ENCODE measurements at regions not wholly inside any gene's neighbourhood (a gene's known extent, or its start where the extent isn't known, plus 50 kb on each side); places are given as distances from the start of the nearest gene placed in this dataset.

DNA sequence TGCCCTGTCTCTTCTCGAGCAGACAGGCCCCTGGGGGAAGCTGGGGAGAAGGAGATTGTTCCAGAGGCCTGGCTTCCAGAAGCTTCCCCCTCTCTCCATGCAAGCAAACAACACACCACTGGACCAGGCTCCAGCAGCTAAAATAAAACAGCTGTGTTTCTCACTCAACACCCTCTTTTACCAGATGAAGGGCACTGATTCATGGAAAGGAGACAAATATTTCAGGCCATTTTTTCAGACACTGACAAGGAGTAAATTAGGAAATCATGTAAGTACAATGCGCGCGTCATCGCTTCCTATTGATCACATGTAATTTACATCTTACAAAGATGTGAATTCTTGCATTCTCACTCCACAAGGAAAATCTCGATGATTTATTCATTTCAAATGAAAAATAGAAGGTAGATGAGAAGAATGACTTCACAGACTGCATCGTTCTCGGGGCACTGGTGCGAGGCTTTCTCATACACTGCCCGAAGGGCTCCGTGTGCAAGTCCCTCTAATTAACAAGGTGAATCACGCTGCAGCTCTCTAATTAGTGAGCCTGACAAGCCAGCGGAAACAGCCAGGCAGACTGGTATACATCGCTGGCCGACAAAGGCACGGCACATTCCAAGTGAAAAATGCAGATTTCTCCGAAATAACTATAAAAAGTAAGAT lies 153.6 kb downstream of the KCTD15 start:
- DNase-seq: no peak
- H3K9me3 ChIP-seq (replicated peaks in 1 of 2; ENCODE audit: control insufficient read depth in 1 of 2, insufficient read depth in 1 of 2, low read length in 2 of 2): no peaks in the 10 kb centered on the region
- no peaks in the 10 kb centered on the region for H3K4me1 ChIP-seq (ENCODE audit: control insufficient read depth in 1 of 2, insufficient read depth in 2 of 2, low read length in 2 of 2)
- no peak overlapping the region for H3K4me3 Mint-ChIP-seq
- H4K20me1 ChIP-seq (ENCODE audit: insufficient read depth, low read length): no peaks in the 10 kb centered on the region
- H3K9me3 Mint-ChIP-seq: peaks cover 0 to 6% (median 1%) of the 10 kb centered on the region in 7 donors
- intact Hi-C loops (cut with micrococcal nuclease): no loop called here
- peaks cover 4 to 7% (median 5%) of the 10 kb centered on the region in 3 donors for H3K27me3 Mint-ChIP-seq (ENCODE audit: low read depth in 3 of 3)
- H3K4me2 ChIP-seq (replicated peaks; ENCODE audit: extremely low read depth, low read length, poor library complexity, severe bottlenecking): no peak overlapping the region
- peak overlapping the region in 1 of 7 donors; percentile 63 for H3K27ac Mint-ChIP-seq
- H3K9ac ChIP-seq (ENCODE audit: insufficient read depth, low read length, poor library complexity, severe bottlenecking): no peak overlapping the region
- no peaks in the 10 kb centered on the region for H3K36me3 Mint-ChIP-seq
- H3K36me3 ChIP-seq (replicated peaks in 1 of 2; ENCODE audit: control insufficient read depth in 1 of 2, insufficient read depth in 2 of 2, low read length in 2 of 2): no peaks in the 10 kb centered on the region
- no peaks in the 10 kb centered on the region for H3K79me2 ChIP-seq (ENCODE audit: insufficient read depth, low read length)
- no peaks in the 10 kb centered on the region for H3K27me3 ChIP-seq (ENCODE audit: control insufficient read depth in 2 of 2, insufficient read depth in 2 of 2, low read length in 2 of 2)
- WGBS (ENCODE audit: insufficient coverage): 92% methylated on average over 4 of the region's 17 CpGs
- H3K4me3 ChIP-seq (replicated peaks in 1 of 3; ENCODE audit: low read depth in 2 of 3, low read length in 3 of 3): no peak overlapping the region
- H3K27ac ChIP-seq (ENCODE audit: low read depth in 1 of 2, low read length in 2 of 2): no peak overlapping the region
- TF ChIP-seq, protein P1, sequence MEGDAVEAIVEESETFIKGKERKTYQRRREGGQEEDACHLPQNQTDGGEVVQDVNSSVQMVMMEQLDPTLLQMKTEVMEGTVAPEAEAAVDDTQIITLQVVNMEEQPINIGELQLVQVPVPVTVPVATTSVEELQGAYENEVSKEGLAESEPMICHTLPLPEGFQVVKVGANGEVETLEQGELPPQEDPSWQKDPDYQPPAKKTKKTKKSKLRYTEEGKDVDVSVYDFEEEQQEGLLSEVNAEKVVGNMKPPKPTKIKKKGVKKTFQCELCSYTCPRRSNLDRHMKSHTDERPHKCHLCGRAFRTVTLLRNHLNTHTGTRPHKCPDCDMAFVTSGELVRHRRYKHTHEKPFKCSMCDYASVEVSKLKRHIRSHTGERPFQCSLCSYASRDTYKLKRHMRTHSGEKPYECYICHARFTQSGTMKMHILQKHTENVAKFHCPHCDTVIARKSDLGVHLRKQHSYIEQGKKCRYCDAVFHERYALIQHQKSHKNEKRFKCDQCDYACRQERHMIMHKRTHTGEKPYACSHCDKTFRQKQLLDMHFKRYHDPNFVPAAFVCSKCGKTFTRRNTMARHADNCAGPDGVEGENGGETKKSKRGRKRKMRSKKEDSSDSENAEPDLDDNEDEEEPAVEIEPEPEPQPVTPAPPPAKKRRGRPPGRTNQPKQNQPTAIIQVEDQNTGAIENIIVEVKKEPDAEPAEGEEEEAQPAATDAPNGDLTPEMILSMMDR (IDR thresholded peaks at IDR 0.05): no peak
- no peak overlapping the region for H2AFZ ChIP-seq (ENCODE audit: insufficient read depth, low read depth, low read length, poor library complexity, severe bottlenecking)
- H3K4me1 Mint-ChIP-seq: no peaks in the 10 kb centered on the region

DNA sequence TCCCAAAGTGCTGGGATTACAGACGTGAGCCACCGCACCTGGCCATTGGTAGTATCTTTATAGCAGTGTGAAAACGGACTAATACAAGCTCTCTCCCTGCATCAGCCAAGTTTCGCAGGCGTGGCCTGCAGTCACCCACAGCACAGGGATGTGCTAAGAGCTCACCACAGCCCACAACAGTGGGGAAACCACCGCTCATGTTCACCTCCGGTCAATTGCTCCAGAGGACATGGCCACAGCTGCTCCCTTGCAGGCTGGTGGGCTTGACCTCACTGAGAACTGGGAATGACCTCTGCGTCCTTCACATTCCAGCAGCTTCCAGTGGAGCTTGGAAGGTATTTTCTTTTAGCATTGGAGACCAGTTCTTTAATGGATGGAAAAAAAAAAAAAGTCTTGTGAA lies 156.4 kb downstream of the KCTD15 start:
- no peak for DNase-seq
- TF ChIP-seq, protein P1 (IDR thresholded peaks at IDR 0.05): no peak
- H3K27me3 Mint-ChIP-seq (ENCODE audit: low read depth in 3 of 3): peaks cover 3 to 8% (median 4%) of the 10 kb centered on the region in 3 donors
- H3K27ac Mint-ChIP-seq: no peak overlapping the region
- Histone ChIP-seq H2AFZ (ENCODE audit: insufficient read depth, low read depth, low read length, poor library complexity, severe bottlenecking) (no peak overlapping the region), H3K79me2 (ENCODE audit: insufficient read depth, low read length) (no peaks in the 10 kb centered on the region), H3K36me3 (replicated peaks in 1 of 2; ENCODE audit: control insufficient read depth in 1 of 2, insufficient read depth in 2 of 2, low read length in 2 of 2) (no peaks in the 10 kb centered on the region), H3K4me3 (replicated peaks in 1 of 3; ENCODE audit: low read depth in 2 of 3, low read length in 3 of 3) (no peak overlapping the region), H3K9ac (ENCODE audit: insufficient read depth, low read length, poor library complexity, severe bottlenecking) (no peak overlapping the region), H3K27ac (ENCODE audit: low read depth in 1 of 2, low read length in 2 of 2) (no peak overlapping the region), H3K4me1 (ENCODE audit: control insufficient read depth in 1 of 2, insufficient read depth in 2 of 2, low read length in 2 of 2) (no peaks in the 10 kb centered on the region), H3K27me3 (ENCODE audit: control insufficient read depth in 2 of 2, insufficient read depth in 2 of 2, low read length in 2 of 2) (no peaks in the 10 kb centered on the region), H4K20me1 (ENCODE audit: insufficient read depth, low read length) (no peaks in the 10 kb centered on the region), H3K4me2 (replicated peaks; ENCODE audit: extremely low read depth, low read length, poor library complexity, severe bottlenecking) (no peak overlapping the region), H3K9me3 (replicated peaks in 1 of 2; ENCODE audit: control insufficient read depth in 1 of 2, insufficient read depth in 1 of 2, low read length in 2 of 2) (no peaks in the 10 kb centered on the region)
- peaks cover 0 to 6% (median 0%) of the 10 kb centered on the region in 7 donors for H3K9me3 Mint-ChIP-seq
- no peaks in the 10 kb centered on the region for H3K4me1 Mint-ChIP-seq
- 89% methylated on average over 7 of the region's 8 CpGs for WGBS (ENCODE audit: insufficient coverage)
- no peak overlapping the region for H3K4me3 Mint-ChIP-seq
- H3K36me3 Mint-ChIP-seq: no peaks in the 10 kb centered on the region
- intact Hi-C loops (cut with micrococcal nuclease): no loop called here
